Activated CD4-positive, alpha-beta memory T cell treated with anti-CD3 and anti-CD28 coated beads, Interleukin-2, amount 10 ng/mL, durations not matched to agents 7 days and 5 days (primary cell): ENCODE measurements at regions not wholly inside any gene's neighbourhood (a gene's known extent, or its start where the extent isn't known, plus 50 kb on each side); places are given as distances from the start of the nearest gene placed in this dataset.

Source experiments
- CTCF ChIA-PET: fragments of 350-600 bp; sonication (Branson Sonifier 250); formaldehyde crosslinking; loops from one replicate; lab custom pipeline; 2021; ENCODE audit warnings: antibody characterized with exemption, inconsistent platforms; lab: Charles Lee
- POLR2A ChIA-PET: fragments of 350-600 bp; sonication (Branson Sonifier 250); formaldehyde crosslinking; loops from one replicate; lab custom pipeline; 2021; ENCODE audit warnings: antibody characterized with exemption; lab: Charles Lee
- DNase-seq: peaks from one replicate; pipeline ENCODE4 v3.0.0-alpha.2; 2020
- H3K27ac Mint-ChIP-seq: one replicate; pipeline ENCODE4 v1.8.0; 2021; ENCODE audit warnings: mild to moderate bottlenecking, mixed read lengths
- H3K27me3 Mint-ChIP-seq: one replicate; pipeline ENCODE4 v1.8.0; 2021; ENCODE audit warnings: mixed read lengths
- H3K36me3 Mint-ChIP-seq: one replicate; pipeline ENCODE4 v1.8.0; 2021; ENCODE audit warnings: low read depth, mixed read lengths
- H3K4me1 Mint-ChIP-seq: one replicate; pipeline ENCODE4 v1.8.0; 2021; ENCODE audit warnings: mixed read lengths
- H3K4me3 Mint-ChIP-seq: one replicate; pipeline ENCODE4 v1.8.0; 2021; ENCODE audit warnings: mild to moderate bottlenecking, mixed read lengths
- H3K9me3 Mint-ChIP-seq: one replicate; pipeline ENCODE4 v1.8.0; 2021; ENCODE audit warnings: mixed read lengths

DNA sequence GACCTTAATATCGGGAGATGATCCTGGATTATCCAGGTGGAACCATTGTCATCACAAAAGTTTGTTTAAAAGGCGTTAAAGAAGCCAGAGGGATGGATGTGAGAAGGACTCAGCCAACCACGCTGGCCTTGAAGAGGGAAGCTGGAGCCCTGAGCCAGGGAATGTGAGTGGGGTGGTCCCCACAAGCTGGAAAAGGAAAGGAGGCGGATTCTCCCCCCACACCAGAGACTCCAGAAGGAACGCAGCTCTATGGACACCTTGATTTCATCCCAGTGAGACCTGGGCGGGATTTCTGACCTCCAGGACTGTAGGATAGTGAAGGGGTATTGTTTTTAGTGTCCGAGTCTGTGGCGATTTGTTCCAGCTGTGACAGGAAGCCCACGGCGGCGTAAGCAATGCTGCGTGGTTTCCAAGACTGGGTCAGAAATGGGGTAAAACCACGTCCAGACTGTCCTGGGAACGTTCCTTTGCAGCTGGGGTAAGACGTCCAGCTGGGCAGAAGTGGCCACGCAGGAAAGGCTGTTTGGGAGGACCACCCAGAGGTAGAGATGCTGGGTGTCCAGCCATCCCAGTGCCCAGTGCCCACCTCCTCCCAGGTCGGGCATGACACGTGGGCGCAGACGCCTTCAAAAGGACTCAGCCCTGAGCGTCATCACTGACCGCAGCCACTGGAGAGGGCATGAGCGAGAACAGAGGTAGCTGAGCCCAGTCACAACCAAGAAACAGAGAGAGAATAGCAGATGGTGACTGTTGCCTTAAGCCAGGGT is 125.4 kb upstream of the USP29 start:
- Mint-ChIP-seq H3K27ac (no peak overlapping the region), H3K4me3 (no peak overlapping the region), H3K27me3 (no peaks in the 10 kb centered on the region), H3K4me1 (no peaks in the 10 kb centered on the region), H3K9me3 (peaks cover 43% of the 10 kb centered on the region), H3K36me3 (peaks cover 5% of the 10 kb centered on the region)
- POLR2A ChIA-PET, result no interaction called here
- CTCF ChIA-PET, result no interaction called here
- no peak for DNase-seq

DNA sequence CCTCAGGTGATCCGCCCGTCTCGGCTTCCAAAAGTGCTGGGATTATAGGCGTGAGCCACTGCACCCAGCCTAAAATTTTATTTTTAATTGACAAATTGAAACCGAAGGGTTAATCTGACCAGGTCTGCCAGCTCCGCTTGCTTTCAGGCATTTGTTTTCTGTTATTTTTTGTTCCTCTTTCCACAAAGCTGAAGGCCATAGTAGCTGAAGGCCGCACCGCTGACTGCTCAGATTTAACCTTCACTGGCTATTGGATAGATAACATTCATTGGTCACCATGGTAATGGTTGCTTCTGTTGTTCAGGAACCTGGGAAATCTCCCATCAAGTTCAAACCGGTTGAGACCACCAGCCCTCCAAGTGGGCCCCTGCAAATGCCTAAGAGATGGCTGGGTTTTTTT is 124.5 kb upstream of the USP29 start:
- POLR2A ChIA-PET, result no interaction called here
- no peaks in the 10 kb centered on the region for H3K27me3 Mint-ChIP-seq
- no peak overlapping the region for H3K4me3 Mint-ChIP-seq
- H3K27ac Mint-ChIP-seq, result no peak overlapping the region
- DNase-seq, result no peak
- H3K4me1 Mint-ChIP-seq, result no peaks in the 10 kb centered on the region
- CTCF ChIA-PET, result no interaction called here
- H3K9me3 Mint-ChIP-seq, result peaks cover 36% of the 10 kb centered on the region
- H3K36me3 Mint-ChIP-seq, result peaks cover 5% of the 10 kb centered on the region

DNA sequence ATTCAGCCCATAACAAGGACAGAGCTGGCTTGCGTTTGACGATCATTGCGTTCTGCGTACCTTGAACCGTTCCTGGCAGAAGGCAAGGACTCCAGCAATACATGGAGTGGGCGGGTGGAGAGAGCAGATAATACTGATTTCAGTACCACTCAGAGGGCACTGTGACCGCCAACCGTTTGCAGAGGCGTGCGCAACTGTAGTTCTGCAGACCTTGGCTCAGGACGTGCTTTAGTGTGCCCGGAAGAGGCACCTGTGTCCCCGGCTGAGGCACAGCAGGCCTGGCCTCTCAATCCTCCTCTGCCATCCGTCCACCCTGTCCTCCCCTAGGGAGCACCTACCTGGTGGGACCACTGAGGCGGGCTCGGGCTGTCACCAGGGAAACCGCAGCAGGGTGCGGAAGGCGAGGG is 117.6 kb upstream of the USP29 start:
- Mint-ChIP-seq H3K9me3 (peaks cover 30% of the 10 kb centered on the region), H3K4me3 (no peak overlapping the region), H3K4me1 (no peaks in the 10 kb centered on the region), H3K27me3 (no peaks in the 10 kb centered on the region), H3K36me3 (no peaks in the 10 kb centered on the region), H3K27ac (no peak overlapping the region)
- POLR2A ChIA-PET, result no interaction called here
- DNase-seq, result no peak
- CTCF ChIA-PET, result no interaction called here

- ChIA-PET POLR2A (no interaction called here), CTCF (no interaction called here)
- H3K4me1 Mint-ChIP-seq, result no peaks in the 10 kb centered on the region
These were observed 117.1 kb upstream of the USP29 start for GRCh38 chr19:57002710-57003109.

GRCh38 chr19:57004418-57004817 is 115.4 kb upstream of the USP29 start:
- Mint-ChIP-seq H3K4me3 (no peak overlapping the region), H3K36me3 (no peaks in the 10 kb centered on the region), H3K27me3 (no peaks in the 10 kb centered on the region), H3K4me1 (no peaks in the 10 kb centered on the region), H3K9me3 (peaks cover 45% of the 10 kb centered on the region), H3K27ac (no peak overlapping the region)
- CTCF ChIA-PET, result no interaction called here
- POLR2A ChIA-PET, result no interaction called here
- no peak for DNase-seq

More at GRCh38 chr19:57002710-57003109, 117.1 kb upstream of the USP29 start:
- Mint-ChIP-seq H3K4me3 (no peak overlapping the region), H3K27ac (no peak overlapping the region), H3K9me3 (peaks cover 34% of the 10 kb centered on the region), H3K27me3 (no peaks in the 10 kb centered on the region), H3K36me3 (no peaks in the 10 kb centered on the region)
- DNase-seq, result no peak

DNA sequence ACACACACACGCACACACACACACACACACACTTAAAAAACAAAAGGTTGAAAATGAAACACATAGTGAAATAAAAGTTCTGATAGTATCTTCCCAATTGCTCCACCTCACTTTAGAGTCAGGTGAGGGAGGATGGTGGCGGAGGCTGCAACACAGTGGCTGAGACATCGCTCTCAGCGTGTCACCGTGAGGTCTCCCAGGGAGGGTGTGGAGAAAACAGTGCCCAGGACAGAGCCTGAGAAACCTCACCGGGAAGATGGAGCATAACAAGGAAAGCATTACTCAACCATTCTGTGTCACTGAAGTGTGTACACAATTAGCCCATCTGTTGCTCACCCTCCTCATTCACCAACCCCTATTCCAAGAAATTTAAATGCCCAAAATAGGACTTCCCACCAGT is 111.4 kb upstream of the USP29 start:
- Mint-ChIP-seq H3K9me3 (peaks cover 48% of the 10 kb centered on the region), H3K36me3 (no peaks in the 10 kb centered on the region), H3K4me1 (no peaks in the 10 kb centered on the region), H3K4me3 (no peak overlapping the region), H3K27ac (no peak overlapping the region), H3K27me3 (no peaks in the 10 kb centered on the region)
- POLR2A ChIA-PET, result no interaction called here
- CTCF ChIA-PET, result no interaction called here
- no peak for DNase-seq

DNA sequence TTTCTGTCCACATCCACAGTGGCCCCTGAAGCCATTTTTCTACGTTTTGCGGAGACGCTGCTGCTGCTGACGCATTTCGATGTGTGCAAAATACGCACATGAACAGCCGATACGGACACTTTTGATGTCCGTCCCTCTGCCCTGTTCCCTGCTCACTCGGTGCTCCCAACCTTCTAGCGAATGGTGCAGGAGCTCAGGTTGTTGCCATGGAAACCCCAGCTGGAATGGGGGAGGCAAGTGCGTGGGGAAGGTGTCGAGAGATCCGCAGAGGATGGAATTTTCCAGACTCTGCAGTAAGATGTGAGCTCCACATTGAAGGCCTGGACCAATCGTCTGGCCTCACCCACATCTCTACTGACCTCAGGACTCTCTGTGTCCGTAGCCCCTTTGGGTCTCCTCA is 109.2 kb upstream of the USP29 start:
- DNase-seq, result no peak
- POLR2A ChIA-PET, result no interaction called here
- CTCF ChIA-PET, result no interaction called here
- no peak overlapping the region for H3K27ac Mint-ChIP-seq
- H3K4me1 Mint-ChIP-seq, result no peaks in the 10 kb centered on the region
- H3K27me3 Mint-ChIP-seq, result no peaks in the 10 kb centered on the region
- H3K36me3 Mint-ChIP-seq, result peaks cover 3% of the 10 kb centered on the region
- H3K9me3 Mint-ChIP-seq, result peaks cover 60% of the 10 kb centered on the region
- no peak overlapping the region for H3K4me3 Mint-ChIP-seq

DNA sequence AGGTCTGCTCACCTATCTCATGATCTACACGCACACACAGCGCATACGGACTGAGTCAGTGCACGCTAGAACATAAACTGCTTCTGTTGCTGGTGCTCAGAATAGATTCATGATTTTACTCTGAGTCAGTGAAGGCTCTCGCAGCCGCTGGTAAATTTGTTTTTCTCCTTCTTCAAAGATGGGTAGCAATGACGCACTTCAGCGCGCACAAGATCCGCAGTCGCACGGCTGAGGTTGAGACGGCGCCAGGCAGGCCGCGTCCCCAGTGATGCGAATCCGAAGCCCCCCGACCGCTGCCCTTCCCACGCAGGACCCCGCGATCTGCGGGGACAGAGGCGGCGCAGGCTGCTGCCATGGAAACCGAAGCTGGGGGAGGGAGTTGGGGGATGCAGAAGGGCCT is 103.7 kb upstream of the USP29 start:
- H3K4me3 Mint-ChIP-seq, result no peak overlapping the region
- no peak for DNase-seq
- H3K36me3 Mint-ChIP-seq, result peaks cover 3% of the 10 kb centered on the region
- H3K4me1 Mint-ChIP-seq, result no peaks in the 10 kb centered on the region
- no peak overlapping the region for H3K27ac Mint-ChIP-seq
- H3K9me3 Mint-ChIP-seq, result peaks cover 46% of the 10 kb centered on the region
- H3K27me3 Mint-ChIP-seq, result no peaks in the 10 kb centered on the region
- CTCF ChIA-PET, result no interaction called here
- POLR2A ChIA-PET, result no interaction called here

DNA sequence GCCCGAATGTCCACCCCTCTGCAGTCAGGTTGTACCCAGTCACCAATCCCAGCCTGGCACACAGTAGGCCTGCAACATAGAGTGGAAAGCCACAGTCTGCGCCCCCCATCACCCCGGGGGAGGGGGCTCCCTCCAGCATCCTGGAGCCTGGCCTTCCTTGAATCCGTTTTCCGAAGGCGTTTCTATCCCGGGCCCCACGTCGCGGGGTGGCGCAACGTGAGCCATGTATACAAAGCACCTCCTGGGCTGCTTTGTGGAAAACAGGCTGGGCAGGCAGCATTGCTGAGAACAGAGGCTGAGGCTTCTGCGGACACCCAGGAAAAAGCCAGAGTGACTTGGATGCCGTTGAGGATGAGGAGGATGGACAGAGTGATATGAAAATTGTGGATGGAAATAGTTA is 103.3 kb upstream of the USP29 start:
- H3K4me1 Mint-ChIP-seq, result no peaks in the 10 kb centered on the region
- no peak overlapping the region for H3K4me3 Mint-ChIP-seq
- peaks cover 43% of the 10 kb centered on the region for H3K9me3 Mint-ChIP-seq

DNA sequence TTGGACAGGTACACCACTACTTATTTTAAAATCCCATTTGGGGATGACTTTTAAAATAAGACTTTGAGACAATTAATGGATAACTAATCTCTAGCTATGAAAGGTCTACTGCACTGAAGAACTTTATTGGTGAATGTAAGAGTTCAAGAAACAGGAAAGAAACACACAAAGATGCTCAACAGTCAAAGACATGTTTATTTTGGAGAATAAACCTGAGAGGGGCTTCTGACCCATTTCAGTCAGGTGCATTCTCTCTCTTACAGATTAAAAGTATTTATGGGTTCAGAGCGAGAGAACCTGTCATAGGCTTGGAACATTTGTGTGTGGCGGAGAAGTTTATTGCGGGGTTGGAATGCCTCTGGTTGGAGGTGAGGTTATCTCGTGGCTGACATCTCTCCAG is 94.3 kb upstream of the USP29 start:
- Mint-ChIP-seq H3K36me3 (no peaks in the 10 kb centered on the region), H3K9me3 (peaks cover 39% of the 10 kb centered on the region), H3K27ac (no peak overlapping the region), H3K27me3 (no peaks in the 10 kb centered on the region), H3K4me3 (no peak overlapping the region), H3K4me1 (no peaks in the 10 kb centered on the region)
- CTCF ChIA-PET, result no interaction called here
- POLR2A ChIA-PET, result no interaction called here
- DNase-seq, result no peak

More for the DNA sequence above, 103.3 kb upstream of the USP29 start:
- POLR2A ChIA-PET, result no interaction called here
- Mint-ChIP-seq H3K27ac (no peak overlapping the region), H3K36me3 (peaks cover 3% of the 10 kb centered on the region), H3K27me3 (no peaks in the 10 kb centered on the region)
- CTCF ChIA-PET, result no interaction called here
- DNase-seq, result no peak

GRCh38 chr19:57026476-57026875 is 93.3 kb upstream of the USP29 start:
- ChIA-PET CTCF (no interaction called here), POLR2A (no interaction called here)
- Mint-ChIP-seq H3K9me3 (peaks cover 42% of the 10 kb centered on the region), H3K4me3 (no peak overlapping the region), H3K4me1 (no peaks in the 10 kb centered on the region), H3K27ac (no peak overlapping the region), H3K36me3 (no peaks in the 10 kb centered on the region), H3K27me3 (no peaks in the 10 kb centered on the region)
- no peak for DNase-seq

- Mint-ChIP-seq H3K36me3 (no peaks in the 10 kb centered on the region), H3K4me1 (no peaks in the 10 kb centered on the region), H3K27me3 (no peaks in the 10 kb centered on the region), H3K4me3 (no peak overlapping the region), H3K9me3 (peaks cover 40% of the 10 kb centered on the region), H3K27ac (no peak overlapping the region)
- no peak for DNase-seq
- CTCF ChIA-PET, result no interaction called here
- POLR2A ChIA-PET, result no interaction called here
These were observed 92.4 kb upstream of the USP29 start for GRCh38 chr19:57027360-57027759.

DNA sequence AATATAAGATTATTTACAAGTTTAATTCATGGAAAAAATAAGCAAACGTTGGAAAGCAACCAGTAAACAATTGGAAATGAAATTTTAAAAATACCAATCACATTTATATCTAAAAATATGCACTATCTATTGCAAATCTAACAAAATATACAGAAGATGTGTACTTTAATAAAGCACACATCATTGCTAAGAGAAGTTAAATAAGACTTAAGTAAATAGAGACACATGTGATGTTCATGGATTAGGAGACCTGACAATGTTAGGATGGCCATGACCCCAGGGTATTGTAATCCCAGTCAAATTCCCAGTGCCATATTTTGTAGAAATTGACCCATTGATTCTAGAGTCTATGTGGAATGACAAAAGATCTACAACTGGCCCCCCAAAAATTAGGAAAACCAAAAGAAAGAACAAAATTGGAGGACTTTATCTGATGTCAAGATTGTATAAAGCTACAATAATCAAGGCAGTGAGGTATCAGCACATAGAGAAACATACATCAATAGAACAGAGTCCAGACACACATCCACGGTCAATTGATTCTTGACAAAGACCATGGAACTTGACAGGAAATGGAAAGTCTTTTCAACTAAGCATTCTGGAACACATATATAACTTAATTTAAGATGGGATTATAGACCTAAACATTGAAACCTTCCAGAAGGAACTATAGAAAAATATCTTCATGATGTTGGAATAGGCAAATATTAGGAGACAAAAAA is 90.8 kb upstream of the USP29 start:
- Mint-ChIP-seq H3K4me1 (no peaks in the 10 kb centered on the region), H3K36me3 (no peaks in the 10 kb centered on the region), H3K27ac (no peak overlapping the region), H3K4me3 (no peak overlapping the region), H3K27me3 (no peaks in the 10 kb centered on the region), H3K9me3 (peaks cover 42% of the 10 kb centered on the region)
- ChIA-PET POLR2A (no interaction called here), CTCF (no interaction called here)
- no peak for DNase-seq

DNA sequence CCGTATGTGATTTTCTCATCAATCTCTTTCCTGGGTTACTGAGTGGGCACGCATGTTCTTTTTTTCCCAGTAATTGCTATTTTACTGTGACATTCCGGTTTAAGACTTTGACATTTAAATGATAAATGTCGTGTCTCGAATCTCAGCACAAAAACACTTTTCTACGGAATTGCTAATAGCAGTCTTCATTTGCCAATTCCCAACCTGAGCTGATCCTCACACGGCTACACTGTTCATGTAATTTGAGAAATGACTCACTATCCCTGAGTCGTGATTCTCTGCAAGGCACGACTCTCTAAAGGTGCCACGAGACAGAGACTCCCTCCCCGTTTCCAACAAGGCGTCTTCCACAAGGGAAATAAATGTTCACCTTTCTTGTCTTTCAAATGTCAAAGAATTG is 88.7 kb upstream of the USP29 start:
- DNase-seq, result no peak
- Mint-ChIP-seq H3K4me3 (no peak overlapping the region), H3K9me3 (peaks cover 41% of the 10 kb centered on the region), H3K27ac (no peak overlapping the region), H3K4me1 (no peaks in the 10 kb centered on the region), H3K27me3 (no peaks in the 10 kb centered on the region), H3K36me3 (peaks cover 3% of the 10 kb centered on the region)
- ChIA-PET CTCF (no interaction called here), POLR2A (no interaction called here)
